HG02870 (cell line): ENCODE measurements at regions not wholly inside any gene's neighbourhood (a gene's known extent, or its start where the extent isn't known, plus 50 kb on each side); places are given as distances from the start of the nearest gene placed in this dataset.
"Not testable (repeated sequence)": the region's sequence is repeated elsewhere in the genome, so short reads cannot be mapped to it uniquely, and the experiment has no call there.

Source experiments
- ATAC-seq: cut with Tn5 transposase; IDR thresholded peaks from one replicate; pipeline ENCODE4 v1.9.1; 2021; ENCODE audit warnings: mild to moderate bottlenecking, moderate library complexity; ENCODE audit not compliant: unreplicated experiment

DNA sequence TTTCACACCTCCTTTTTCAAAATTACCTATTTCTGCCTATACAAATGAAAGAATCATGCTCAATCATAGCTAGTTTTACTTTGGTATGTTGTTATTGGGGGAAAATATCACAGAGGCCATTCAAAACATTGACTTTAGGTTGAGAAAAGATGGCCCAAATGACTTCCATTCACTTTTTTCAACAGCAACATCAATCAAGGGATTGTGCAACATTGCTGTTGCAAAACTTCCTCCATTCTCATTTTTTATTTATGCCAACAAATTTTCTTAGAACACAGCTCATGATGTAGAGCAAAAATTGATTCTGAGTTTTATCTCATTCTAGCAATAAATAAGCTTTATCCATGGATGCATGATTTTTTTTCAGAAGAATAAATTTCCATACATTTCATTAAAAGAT, 93.6 kb upstream of the RORB start:
- ATAC-seq, result no peak

DNA sequence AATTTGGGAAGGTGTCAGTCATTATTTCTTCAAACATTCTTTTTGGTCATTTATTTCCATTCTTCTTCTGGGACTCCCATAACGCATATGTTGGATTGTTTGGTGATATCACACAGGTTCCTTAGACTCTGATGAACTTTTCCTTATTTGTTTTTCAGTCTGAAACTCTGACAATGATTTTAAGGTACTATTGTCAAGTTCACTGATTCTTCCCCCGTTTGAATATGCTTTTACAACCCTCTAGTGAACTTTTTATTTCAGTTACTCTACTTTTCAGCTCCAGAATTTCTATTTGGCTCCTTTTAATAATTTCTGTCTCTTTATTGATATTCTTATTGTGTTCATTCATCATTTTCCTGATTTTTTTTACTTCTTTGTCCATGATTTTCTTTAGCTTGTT, 92.5 kb upstream of the RORB start:
- ATAC-seq, result no peak

DNA sequence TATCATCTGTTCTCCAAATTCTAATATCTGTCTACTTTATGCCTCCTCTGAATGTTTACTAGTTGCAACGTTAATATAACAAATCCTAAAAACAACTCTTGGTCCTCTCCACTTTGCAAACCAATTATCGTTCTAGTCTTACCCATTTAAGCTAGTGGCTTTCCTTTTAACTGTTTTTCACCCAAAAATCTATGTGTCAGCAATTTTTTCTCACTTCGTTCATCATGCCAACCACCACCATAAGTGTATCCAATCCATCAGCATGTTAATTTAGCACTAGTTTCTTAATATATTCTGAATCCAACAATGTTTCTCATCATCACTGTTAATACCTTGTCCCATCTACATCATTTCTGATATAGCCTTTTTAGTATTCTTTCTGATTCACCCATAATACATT, 90.0 kb upstream of the RORB start:
- ATAC-seq, result no peak

DNA sequence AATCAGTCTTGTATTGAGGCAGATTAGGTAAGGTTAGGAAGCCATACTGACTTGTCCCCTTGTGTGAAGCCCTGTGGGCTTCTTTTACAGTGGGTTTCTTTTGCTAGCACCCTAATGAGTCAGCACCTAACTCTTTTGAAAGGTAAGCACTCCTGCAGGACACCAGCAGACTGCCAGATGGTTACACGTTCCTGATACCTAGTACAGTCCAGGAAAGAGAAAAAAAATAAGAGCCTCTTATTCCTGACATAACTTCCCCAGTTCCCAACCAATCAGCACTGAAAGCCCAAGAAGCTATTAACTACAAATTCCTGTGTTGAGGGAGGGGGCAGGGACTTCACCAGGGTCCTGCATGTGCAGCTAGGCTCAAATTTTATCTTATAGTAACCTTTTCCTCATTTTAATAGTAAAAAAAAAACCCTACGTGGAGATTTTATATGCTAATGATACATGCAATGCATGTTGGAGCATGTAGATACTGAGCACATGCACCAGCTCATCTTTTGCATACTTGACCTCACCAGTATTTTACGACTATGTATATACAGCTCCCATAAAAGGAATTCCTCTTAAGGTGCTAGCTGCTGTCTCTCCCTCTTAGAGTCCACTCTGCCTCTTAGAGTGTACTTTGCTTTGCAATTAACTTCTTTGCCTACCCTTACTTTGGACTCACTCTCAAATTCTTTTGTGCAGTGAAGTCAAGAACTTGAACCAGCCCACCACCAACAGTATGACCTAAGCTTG, 84.7 kb upstream of the RORB start:
- ATAC-seq, result no peak

DNA sequence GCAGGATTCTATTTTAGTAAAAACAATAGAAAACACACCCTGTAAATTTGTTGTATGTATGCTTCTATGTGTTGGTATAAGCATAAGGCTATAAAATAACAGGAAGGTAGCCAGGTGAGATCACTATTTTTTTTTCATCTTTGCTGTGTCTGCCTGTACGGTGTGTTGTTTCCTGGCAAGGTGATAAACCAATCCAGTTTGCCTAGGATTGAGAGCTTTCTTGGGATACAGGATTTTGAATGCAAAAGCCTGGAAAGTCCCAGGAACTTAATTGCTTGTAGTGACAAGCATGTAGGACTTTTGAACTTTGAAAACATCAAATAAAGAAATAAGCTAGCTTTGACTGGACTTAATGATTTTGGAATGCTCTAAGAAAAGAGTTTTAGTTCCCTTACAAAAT, 83.3 kb upstream of the RORB start:
- ATAC-seq, result no peak

DNA sequence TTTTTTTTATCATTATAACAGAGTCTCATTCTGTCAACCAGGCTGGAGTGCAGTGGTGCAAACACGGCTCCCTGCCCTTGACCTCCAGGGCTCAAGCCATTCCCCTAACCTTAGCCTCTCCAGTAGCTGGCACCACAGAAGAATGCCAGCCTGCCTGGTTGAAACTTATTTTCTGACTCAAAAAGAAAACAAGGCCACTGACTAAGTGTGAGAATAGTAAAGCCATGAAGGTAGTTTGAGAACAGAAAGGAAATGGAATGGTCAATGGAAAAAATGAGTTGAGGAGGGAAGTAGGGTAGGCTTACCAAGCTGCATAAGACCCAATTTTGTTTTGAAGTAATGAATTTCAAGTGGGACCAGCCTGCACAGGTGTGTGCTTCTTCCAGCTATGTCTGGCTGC, 82.8 kb upstream of the RORB start:
- no peak for ATAC-seq

DNA sequence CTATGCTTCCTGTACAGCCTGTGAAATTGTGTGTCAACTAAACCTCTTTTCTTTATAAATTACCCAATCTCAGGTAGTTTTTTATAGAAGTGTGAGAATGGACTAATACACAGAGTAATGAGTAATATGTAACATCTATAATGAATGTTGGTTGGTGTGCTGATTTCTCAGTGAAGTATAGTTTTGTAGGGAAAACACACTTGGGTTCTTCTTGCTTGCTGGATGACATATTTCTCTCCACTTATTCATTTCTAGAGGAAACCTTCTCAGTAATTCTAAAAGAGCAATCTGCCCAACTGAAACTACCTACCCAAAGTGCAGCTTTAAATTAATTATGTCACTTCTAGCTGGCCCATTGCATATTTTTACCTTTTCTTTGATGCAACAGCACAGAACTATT, 81.1 kb upstream of the RORB start:
- no peak for ATAC-seq

DNA sequence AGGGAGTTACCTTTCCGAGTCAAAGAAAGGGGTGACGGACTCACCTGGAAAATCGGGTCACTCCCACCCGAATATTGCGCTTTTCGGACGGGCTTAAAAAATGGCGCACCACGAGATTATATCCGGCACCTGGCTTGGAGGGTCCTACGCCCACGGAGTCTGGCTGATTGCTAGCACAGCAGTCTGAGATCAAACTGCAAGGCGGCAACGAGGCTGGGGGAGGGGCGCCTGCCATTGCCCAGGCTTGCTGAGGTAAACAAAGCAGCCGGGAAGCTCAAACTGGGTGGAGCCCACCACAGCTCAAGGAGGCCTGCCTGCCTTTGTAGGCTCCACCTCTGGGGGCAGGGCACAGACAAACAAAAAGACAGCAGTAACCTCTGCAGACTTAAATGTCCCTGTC, 72.6 kb upstream of the RORB start:
- not testable (repeated sequence) for ATAC-seq

DNA sequence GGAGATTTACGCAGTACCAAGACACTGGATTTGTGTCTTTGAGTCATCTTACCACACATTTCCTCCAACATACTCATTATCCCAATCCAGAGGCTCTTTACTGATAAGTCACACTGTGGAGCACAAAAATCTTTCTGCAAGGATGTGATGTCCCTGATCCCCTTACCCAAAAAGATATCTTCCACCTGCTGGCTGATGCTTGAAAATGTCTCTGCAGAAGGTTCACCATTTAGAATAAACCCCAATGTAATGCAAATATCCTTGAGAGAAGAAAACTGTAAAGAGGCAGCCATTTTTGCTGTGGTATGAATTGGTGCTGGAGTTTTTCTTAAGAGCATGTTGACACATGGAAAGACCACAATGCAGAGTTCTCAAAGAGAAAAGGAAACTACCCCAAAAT, 65.7 kb upstream of the RORB start:
- ATAC-seq, result no peak

DNA sequence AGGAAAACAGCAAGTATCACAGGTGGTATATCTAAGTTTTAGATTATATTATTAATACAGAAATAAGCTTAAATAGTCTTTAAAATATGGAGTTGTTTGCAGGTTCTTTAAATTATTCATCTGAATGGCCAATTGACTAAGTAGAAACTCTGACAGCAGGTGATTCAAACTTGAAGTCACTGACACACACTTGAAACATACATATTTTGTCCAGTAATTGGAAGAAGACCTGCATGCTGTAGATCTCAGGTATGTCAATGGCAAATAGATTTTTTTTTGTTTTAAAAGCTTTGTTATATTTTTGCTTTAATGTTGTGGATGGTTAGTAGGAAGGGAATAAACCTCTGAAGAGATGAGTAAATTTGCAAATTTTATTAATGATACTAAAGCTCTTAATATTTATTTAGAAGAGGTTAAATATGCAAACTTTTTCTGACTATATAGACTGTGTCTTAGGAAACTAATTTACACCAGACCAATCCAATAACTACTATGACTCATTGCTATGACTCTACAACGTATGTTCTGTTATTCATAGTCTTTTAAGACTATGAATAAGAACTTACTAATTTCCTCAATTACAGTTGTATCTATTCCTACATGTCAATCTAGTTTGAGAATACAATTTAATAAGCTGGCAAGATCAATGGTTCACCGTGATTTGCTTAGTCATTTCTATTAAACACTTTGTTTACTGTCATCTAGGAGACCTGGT, 53.9 kb upstream of the RORB start:
- ATAC-seq, result no peak

DNA sequence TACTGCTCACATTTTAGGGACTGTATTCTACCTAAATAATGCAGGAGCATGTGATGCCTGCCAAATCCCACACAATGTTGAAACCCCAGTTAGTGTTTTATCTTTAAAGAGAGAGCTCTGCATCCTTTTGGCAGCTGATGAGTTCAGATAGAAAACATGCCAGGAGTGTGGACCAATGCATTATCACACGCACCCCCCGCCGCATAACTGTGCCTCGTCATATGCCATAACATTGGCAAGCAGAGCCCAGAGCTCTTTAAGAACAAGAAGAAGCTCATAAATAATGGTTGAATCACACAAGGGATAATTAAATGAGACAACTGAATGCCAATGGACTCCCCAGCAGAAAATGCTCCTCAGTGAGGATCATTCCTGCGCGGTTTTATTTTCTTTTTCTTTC, 52.8 kb upstream of the RORB start:
- ATAC-seq, result no peak
